Stimulated activated CD4-positive, alpha-beta T cell treated with anti-CD3 and anti-CD28 coated beads, Interleukin-2, amount 100 ng/mL, for 48 hours (primary cell): ENCODE measurements at regions not wholly inside any gene's neighbourhood (a gene's known extent, or its start where the extent isn't known, plus 50 kb on each side); places are given as distances from the start of the nearest gene placed in this dataset.

Experiments used
- DNase-seq, 2 donors: peaks; one replicate each; pipeline ENCODE4 v3.0.0-alpha.2; 2020

- no peak for DNase-seq
Observed at GRCh38 chr18:43482600-43482999, 205.3 kb upstream of the SYT4 start.

GRCh38 chr18:43484710-43485109 is 207.4 kb upstream of the SYT4 start:
- DNase-seq: no peak

- DNase-seq: no peak
Observed at GRCh38 chr18:43485545-43485963, 208.3 kb upstream of the SYT4 start.

GRCh38 chr18:43486462-43486861 is 209.2 kb upstream of the SYT4 start:
- DNase-seq: no peak

- DNase-seq: no peak
Observed at GRCh38 chr18:43501099-43501498, 223.8 kb upstream of the SYT4 start.

- no peak for DNase-seq
Observed at GRCh38 chr18:43506935-43507334, 229.6 kb upstream of the SYT4 start.

- no peak for DNase-seq
Observed at GRCh38 chr18:43507842-43508481, 230.7 kb upstream of the SYT4 start.

GRCh38 chr18:43514747-43515146 is 237.5 kb upstream of the SYT4 start:
- DNase-seq: no peak

GRCh38 chr18:43515481-43515880 is 238.2 kb upstream of the SYT4 start:
- no peak for DNase-seq

GRCh38 chr18:43524260-43524659 is 247.0 kb upstream of the SYT4 start:
- no peak for DNase-seq

GRCh38 chr18:43525169-43525568 is 247.9 kb upstream of the SYT4 start:
- no peak for DNase-seq

GRCh38 chr18:43526426-43527145 is 249.3 kb upstream of the SYT4 start:
- no peak for DNase-seq

- no peak for DNase-seq
Observed at GRCh38 chr18:43531438-43531837, 254.1 kb upstream of the SYT4 start.

- no peak for DNase-seq
Observed at GRCh38 chr18:43533371-43533770, 256.1 kb upstream of the SYT4 start.

GRCh38 chr18:43534511-43534910 is 257.2 kb upstream of the SYT4 start:
- DNase-seq: no peak

- no peak for DNase-seq
Observed at GRCh38 chr18:43539862-43540261, 262.6 kb upstream of the SYT4 start.

- DNase-seq: no peak
Observed at GRCh38 chr18:43542016-43542415, 264.7 kb upstream of the SYT4 start.

- DNase-seq: no peak
Observed at GRCh38 chr18:43543236-43543635, 265.9 kb upstream of the SYT4 start.

GRCh38 chr18:43547456-43547855 is 270.2 kb upstream of the SYT4 start:
- no peak for DNase-seq

- DNase-seq: no peak
Observed at GRCh38 chr18:43559507-43559906, 282.2 kb upstream of the SYT4 start.

- DNase-seq: no peak
Observed at GRCh38 chr18:43563780-43564179, 286.5 kb upstream of the SYT4 start.

GRCh38 chr18:43570593-43570992 is 293.3 kb upstream of the SYT4 start:
- no peak for DNase-seq

GRCh38 chr18:43571078-43571689 is 293.9 kb upstream of the SYT4 start:
- DNase-seq: peak in 1 of 2 donors; percentile 18

GRCh38 chr18:43572163-43572562 is 294.9 kb upstream of the SYT4 start:
- no peak for DNase-seq
